B cell (primary cell): ENCODE measurements at regions not wholly inside any gene's neighbourhood (a gene's known extent, or its start where the extent isn't known, plus 50 kb on each side); places are given as distances from the start of the nearest gene placed in this dataset.
A peak's percentile ranks its signal among the peaks of the same experiment; 100 is the strongest.

Source experiments
- ATAC-seq: fragments of 200-7000 bp; cut with Tn5 transposase; one replicate; pipeline ENCODE4 v1.10.0; 2021; ENCODE audit warnings: low read depth, mild to moderate bottlenecking, moderate number of reproducible peaks, moderate library complexity
- CTCF ChIA-PET: fragments of 350-600 bp; sonication (Branson Sonifier 250); formaldehyde crosslinking; loops from one replicate; lab custom pipeline; 2021; ENCODE audit warnings: antibody characterized with exemption, inconsistent platforms; lab: Charles Lee
- POLR2A ChIA-PET: fragments of 350-600 bp; sonication (Branson Sonifier 250); formaldehyde crosslinking; loops from one replicate; lab custom pipeline; 2021; ENCODE audit warnings: antibody characterized with exemption; lab: Charles Lee
- DNase-seq: peaks from one replicate; pipeline ENCODE4 v3.0.0; 2013
- H2AFZ ChIP-seq: 2 replicates; pipeline ENCODE4 v1.6.1; 2012; ENCODE audit warnings: mild to moderate bottlenecking, low read depth, low read length; ENCODE audit not compliant: insufficient read depth, poor library complexity, severe bottlenecking
- H3K27ac ChIP-seq, 2 donors: 1 replicate in 1 of 2; 2 replicates in 1 of 2; pipeline ENCODE4 v1.5.1; 2012 to 2013; ENCODE audit warnings: low read length in 2 of 2, mild to moderate bottlenecking in 2 of 2, moderate library complexity in 1 of 2
- H3K27me3 ChIP-seq, 4 experiments: fragments of 200-600 bp in 1 of 4; sonication (generic) in 1 of 4; replicated peaks in 1 of 4; 1 replicate in 2 of 4; 2 replicates in 2 of 4; pipeline versions ENCODE4 v1.6.1 to v1.7.0; 2013 to 2016; ENCODE audit warnings: low read length in 3 of 4, mild to moderate bottlenecking in 2 of 4, mixed read lengths in 1 of 4, moderate library complexity in 1 of 4; ENCODE audit not compliant: insufficient read depth in 4 of 4, control insufficient read depth in 3 of 4; ENCODE audit errors: control extremely low read depth in 1 of 4
- H3K36me3 ChIP-seq, 2 experiments: replicated peaks in 1 of 2; 1 replicate in 1 of 2; 2 replicates in 1 of 2; pipeline versions ENCODE4 v1.6.1 to v1.7.1; 2013; ENCODE audit warnings: low read length in 1 of 2; ENCODE audit not compliant: insufficient read depth in 2 of 2, control insufficient read depth in 1 of 2; ENCODE audit errors: control extremely low read depth in 1 of 2, extremely low read depth in 1 of 2
- H3K4me1 ChIP-seq, 2 donors: fragments of 200-600 bp in 1 of 2; sonication (generic) in 1 of 2; 1 replicate in 1 of 2; 2 replicates in 1 of 2; pipeline versions ENCODE4 v1.5.1 to v1.6.1; 2013 to 2017; ENCODE audit warnings: low read length in 2 of 2; ENCODE audit not compliant: control insufficient read depth in 2 of 2, insufficient read depth in 2 of 2
- H3K4me2 ChIP-seq: replicated peaks from 2 replicates; pipeline ENCODE3; 2012; ENCODE audit warnings: mild to moderate bottlenecking, low read depth, low read length; ENCODE audit not compliant: poor library complexity, severe bottlenecking
- H3K4me3 ChIP-seq, 5 experiments: fragments of 200-600 bp in 1 of 5; sonication (generic) in 1 of 5; 1 replicate in 3 of 5; 2 replicates in 2 of 5; pipeline versions ENCODE4 v1.5.1 to v1.7.0; 2011 to 2016; ENCODE audit warnings: low read length in 4 of 5, mild to moderate bottlenecking in 4 of 5, low read depth in 2 of 5, control low read depth in 1 of 5, moderate library complexity in 1 of 5; ENCODE audit not compliant: insufficient read depth in 1 of 5; ENCODE audit errors: control extremely low read depth in 1 of 5, extremely low read depth in 1 of 5
- H3K79me2 ChIP-seq: fragments of 200-600 bp; sonication (generic); one replicate; pipeline ENCODE4 v1.6.0; 2016; ENCODE audit warnings: low read length; ENCODE audit not compliant: control insufficient read depth, insufficient read depth
- H3K9ac ChIP-seq: fragments of 200-600 bp; sonication (generic); 2 replicates; pipeline ENCODE4 v1.6.1; 2017; ENCODE audit warnings: mild to moderate bottlenecking, low read length, moderate library complexity
- H3K9me3 ChIP-seq, 3 donors: one replicate each; pipeline versions ENCODE4 v1.6.1 to v1.7.1; 2013; ENCODE audit warnings: low read length in 2 of 3; ENCODE audit not compliant: control insufficient read depth in 2 of 3, insufficient read depth in 1 of 3; ENCODE audit errors: control extremely low read depth in 1 of 3
- H4K20me1 ChIP-seq: 2 replicates; pipeline ENCODE4 v1.6.0; 2012; ENCODE audit warnings: mild to moderate bottlenecking, low read length; ENCODE audit not compliant: insufficient read depth, control insufficient read depth, poor library complexity, severe bottlenecking
- H3K27ac Mint-ChIP-seq: one replicate; pipeline ENCODE4 v1.8.0; 2021; ENCODE audit warnings: mixed read lengths
- H3K27me3 Mint-ChIP-seq: one replicate; pipeline ENCODE4 v1.8.0; 2021; ENCODE audit warnings: mixed read lengths
- H3K4me1 Mint-ChIP-seq: one replicate; pipeline ENCODE4 v1.8.0; 2021; ENCODE audit warnings: mixed read lengths
- H3K4me3 Mint-ChIP-seq: one replicate; pipeline ENCODE4 v1.8.0; 2021; ENCODE audit warnings: mixed read lengths
- H3K9me3 Mint-ChIP-seq: one replicate; pipeline ENCODE4 v1.8.0; 2022; ENCODE audit warnings: mixed read lengths; ENCODE audit not compliant: insufficient read depth
- EZH2 ChIP-seq: IDR thresholded peaks from 2 replicates; pipeline ENCODE4 v1.6.1; 2012; ENCODE audit warnings: borderline replicate concordance, low read depth, mild to moderate bottlenecking, moderate library complexity, low read length; ENCODE audit not compliant: insufficient read depth, poor library complexity, severe bottlenecking
- WGBS: methylation state at CpG from one replicate; pipeline ENCODE4 v1.1.5; 2013; ENCODE audit warnings: missing lambda C conversion rate; ENCODE audit not compliant: insufficient coverage; 5-methylcytosine and 5-hydroxymethylcytosine counted together
- intact Hi-C: fragments of 100-400 bp; cut with micrococcal nuclease; formaldehyde crosslinking; loops from one replicate; pipeline ENCODE4 v1.10.0; 2022
- TF ChIP-seq, protein P1 (sequence below): fragments of 200-600 bp; IDR thresholded peaks from one replicate; pipeline ENCODE4 v1.8.0; 2022; ENCODE audit warnings: antibody characterized with exemption, mild to moderate bottlenecking

DNA sequence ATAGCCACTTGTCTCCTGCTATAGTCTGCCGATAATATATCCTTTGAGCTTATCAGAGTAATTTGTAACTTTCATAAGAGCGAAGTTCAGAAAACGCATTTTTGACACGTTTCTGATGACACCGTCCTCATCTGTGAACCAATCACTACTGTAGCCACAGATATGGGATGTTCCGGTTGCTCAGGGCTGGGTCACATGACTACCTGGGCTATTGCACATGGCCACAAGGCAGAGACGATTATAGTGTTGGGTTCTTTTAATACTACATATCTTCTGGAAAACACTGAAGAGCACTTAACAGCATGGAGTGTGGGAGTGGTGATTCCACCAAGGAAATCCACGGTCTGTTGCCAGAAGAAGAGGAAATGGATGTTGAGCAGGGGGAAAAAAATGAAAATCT, 115.0 kb upstream of the ADRA1B start:
- Mint-ChIP-seq H3K27me3 (peaks cover 3% of the 10 kb centered on the region), H3K4me3 (no peak overlapping the region), H3K27ac (no peak overlapping the region), H3K4me1 (peaks cover 14% of the 10 kb centered on the region), H3K9me3 (no peaks in the 10 kb centered on the region)
- H3K4me1 ChIP-seq, result peaks cover 10 to 13% of the 10 kb centered on the region in 2 donors
- WGBS, result 98% methylated on average over 6 of the region's 8 CpGs
- ATAC-seq (no peak), DNase-seq (no peak)
- no peak overlapping the region for H3K4me2 ChIP-seq
- no peak for TF ChIP-seq EZH2
- ChIA-PET CTCF (no interaction called here), POLR2A (no interaction called here)
- no peaks in the 10 kb centered on the region for H3K36me3 ChIP-seq
- no peaks in the 10 kb centered on the region for H4K20me1 ChIP-seq
- no peaks in the 10 kb centered on the region for H3K9me3 ChIP-seq
- intact Hi-C loops, result no loop called here
- no peak overlapping the region for H3K27ac ChIP-seq
- no peak overlapping the region for H2AFZ ChIP-seq
- no peaks in the 10 kb centered on the region for H3K27me3 ChIP-seq
- no peak overlapping the region for H3K4me3 ChIP-seq
- no peaks in the 10 kb centered on the region for H3K79me2 ChIP-seq
- H3K9ac ChIP-seq, result no peak overlapping the region

DNA sequence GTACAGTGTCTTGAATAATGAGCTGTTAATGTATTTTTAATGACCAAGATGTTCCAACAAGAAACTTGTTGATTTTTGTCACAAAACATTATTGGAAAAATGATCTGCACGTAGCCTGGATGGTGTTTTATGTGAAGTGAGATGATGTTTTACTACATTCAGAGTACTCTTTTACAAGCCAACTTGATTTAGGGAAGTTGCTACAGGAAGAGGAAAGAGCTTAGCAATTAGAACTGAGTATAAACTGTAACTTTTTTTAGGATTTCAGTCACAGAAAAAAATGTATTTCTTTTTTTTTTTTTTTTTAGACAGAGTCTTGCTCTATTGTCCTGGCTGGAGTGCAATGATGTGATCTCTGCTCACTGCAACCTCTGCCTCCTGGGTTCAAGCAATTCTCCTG, 113.6 kb upstream of the ADRA1B start:
- Histone ChIP-seq H3K27me3 (no peaks in the 10 kb centered on the region), H2AFZ (no peak overlapping the region), H3K27ac (no peak overlapping the region), H3K9ac (no peak overlapping the region), H3K4me2 (peak overlapping the region; percentile 13), H3K4me3 (no peak overlapping the region), H4K20me1 (no peaks in the 10 kb centered on the region), H3K79me2 (no peaks in the 10 kb centered on the region), H3K9me3 (no peaks in the 10 kb centered on the region), H3K4me1 (peaks cover 10 to 13% of the 10 kb centered on the region in 2 donors), H3K36me3 (no peaks in the 10 kb centered on the region)
- H3K4me3 Mint-ChIP-seq, result peak overlapping the region; percentile 7
- intact Hi-C loops, result no loop called here
- H3K4me1 Mint-ChIP-seq, result peaks cover 14% of the 10 kb centered on the region
- ATAC-seq, result no peak
- CTCF ChIA-PET, result interaction anchor here (0.7 kb wide), 1 partner anchor 9 kb away, joined by 5 read pairs; no protein-coding TSS in a partner anchor
- no peak overlapping the region for H3K27ac Mint-ChIP-seq
- POLR2A ChIA-PET, result interaction anchor here (0.6 kb wide), 1 partner anchor 412 kb away, joined by 4 read pairs; no protein-coding TSS in a partner anchor
- peaks cover 11% of the 10 kb centered on the region for H3K27me3 Mint-ChIP-seq
- no peak for TF ChIP-seq EZH2
- TF ChIP-seq, protein P1, sequence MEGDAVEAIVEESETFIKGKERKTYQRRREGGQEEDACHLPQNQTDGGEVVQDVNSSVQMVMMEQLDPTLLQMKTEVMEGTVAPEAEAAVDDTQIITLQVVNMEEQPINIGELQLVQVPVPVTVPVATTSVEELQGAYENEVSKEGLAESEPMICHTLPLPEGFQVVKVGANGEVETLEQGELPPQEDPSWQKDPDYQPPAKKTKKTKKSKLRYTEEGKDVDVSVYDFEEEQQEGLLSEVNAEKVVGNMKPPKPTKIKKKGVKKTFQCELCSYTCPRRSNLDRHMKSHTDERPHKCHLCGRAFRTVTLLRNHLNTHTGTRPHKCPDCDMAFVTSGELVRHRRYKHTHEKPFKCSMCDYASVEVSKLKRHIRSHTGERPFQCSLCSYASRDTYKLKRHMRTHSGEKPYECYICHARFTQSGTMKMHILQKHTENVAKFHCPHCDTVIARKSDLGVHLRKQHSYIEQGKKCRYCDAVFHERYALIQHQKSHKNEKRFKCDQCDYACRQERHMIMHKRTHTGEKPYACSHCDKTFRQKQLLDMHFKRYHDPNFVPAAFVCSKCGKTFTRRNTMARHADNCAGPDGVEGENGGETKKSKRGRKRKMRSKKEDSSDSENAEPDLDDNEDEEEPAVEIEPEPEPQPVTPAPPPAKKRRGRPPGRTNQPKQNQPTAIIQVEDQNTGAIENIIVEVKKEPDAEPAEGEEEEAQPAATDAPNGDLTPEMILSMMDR, result no peak
- H3K9me3 Mint-ChIP-seq, result no peaks in the 10 kb centered on the region
- peak; percentile 15 for DNase-seq
- WGBS, result no CpG with 5 or more reads among the region's 1 CpG
